Kidney (tissue), 13 donors: ENCODE measurements at regions not wholly inside any gene's neighbourhood (a gene's known extent, or its start where the extent isn't known, plus 50 kb on each side); places are given as distances from the start of the nearest gene placed in this dataset.
"Not testable (repeated sequence)": the region's sequence is repeated elsewhere in the genome, so short reads cannot be mapped to it uniquely, and the experiment has no call there.

ENCODE experiments used
- DNase-seq, 5 donors: peaks; one replicate each; pipeline ENCODE4 v3.0.0-alpha.2; 2013 to 2020
- FAIRE-seq: peaks from 2 replicates; lab custom pipeline; 2012; peaks lifted over from hg19 to GRCh38; lab: Jason Lieb, UNC
- H3K27ac ChIP-seq, 2 donors: one replicate each; pipeline ENCODE4 v1.7.0; 2013; ENCODE audit warnings: low read depth in 2 of 2, low read length in 2 of 2, inconsistent platforms in 1 of 2
- H3K27me3 ChIP-seq: one replicate; pipeline ENCODE4 v1.7.1; 2013; ENCODE audit warnings: low read length, inconsistent platforms; ENCODE audit not compliant: control insufficient read depth, insufficient read depth
- H3K36me3 ChIP-seq, 3 donors: one replicate each; pipeline versions ENCODE4 v1.7.0 to v1.7.1; 2013; ENCODE audit warnings: low read length in 3 of 3, control low read depth in 1 of 3, inconsistent platforms in 1 of 3; ENCODE audit not compliant: insufficient read depth in 3 of 3, control insufficient read depth in 2 of 3
- H3K4me1 ChIP-seq, 3 donors: one replicate each; pipeline versions ENCODE4 v1.7.0 to v1.7.1; 2013; ENCODE audit warnings: low read length in 3 of 3, inconsistent platforms in 1 of 3, low read depth in 1 of 3; ENCODE audit not compliant: control insufficient read depth in 2 of 3, insufficient read depth in 2 of 3
- H3K4me3 ChIP-seq, 3 donors: one replicate each; pipeline versions ENCODE4 v1.7.0 to v1.8.1; 2013; ENCODE audit warnings: low read length in 3 of 3, control low read depth in 1 of 3, inconsistent platforms in 1 of 3
- H3K9ac ChIP-seq, 3 donors: one replicate each; pipeline versions ENCODE4 v1.7.0 to v1.7.1; 2013; ENCODE audit warnings: low read length in 3 of 3, control low read depth in 1 of 3, inconsistent platforms in 1 of 3
- H3K9me3 ChIP-seq, 3 donors: one replicate each; pipeline versions ENCODE4 v1.7.0 to v1.7.1; 2013; ENCODE audit warnings: low read length in 3 of 3, control low read depth in 1 of 3, inconsistent platforms in 1 of 3; ENCODE audit not compliant: control insufficient read depth in 2 of 3, insufficient read depth in 1 of 3
- intact Hi-C: fragments of 100-400 bp; cut with DNase I; formaldehyde crosslinking; loops from one replicate; pipeline ENCODE4 v1.11.1; 2022
- TF ChIP-seq, protein P1 (sequence below): IDR thresholded peaks from 3 replicates; pipeline ENCODE4 v1.5.1; 2012; ENCODE audit warnings: mild to moderate bottlenecking, moderate library complexity, borderline replicate concordance; ENCODE audit not compliant: insufficient read depth; ENCODE audit errors: extremely low read depth
- donor health status: control.
- donor health status: control.
- donor health status: control.
- donor health status: control.
- donor health status: control.
- donor health status: DM: yes; HTN: yes; CAD: no.
- donor health status: Normal renal cell carcinoma (clear cell type).

DNA sequence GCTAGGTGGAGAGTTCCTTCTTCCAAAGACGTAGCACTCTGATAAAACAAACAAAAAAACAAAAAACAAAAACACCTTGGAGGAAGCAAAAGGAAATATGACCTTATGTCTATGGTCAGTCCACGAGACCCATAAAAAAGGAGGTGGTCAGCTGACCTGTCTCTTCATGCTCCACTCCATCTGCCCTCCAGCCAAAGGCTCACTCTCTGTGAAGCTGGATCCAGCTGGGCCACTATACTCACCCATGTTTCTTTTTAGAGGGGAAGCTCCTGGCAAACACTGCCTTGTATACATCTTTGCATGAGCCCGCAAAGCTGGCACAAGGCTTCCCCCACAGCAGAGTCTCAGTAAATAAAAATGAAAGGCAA, 126.1 kb upstream of the CACHD1 start:
- Histone ChIP-seq H3K4me3 (no peak overlapping the region), H3K9ac (no peak overlapping the region), H3K27ac (no peak overlapping the region)

DNA sequence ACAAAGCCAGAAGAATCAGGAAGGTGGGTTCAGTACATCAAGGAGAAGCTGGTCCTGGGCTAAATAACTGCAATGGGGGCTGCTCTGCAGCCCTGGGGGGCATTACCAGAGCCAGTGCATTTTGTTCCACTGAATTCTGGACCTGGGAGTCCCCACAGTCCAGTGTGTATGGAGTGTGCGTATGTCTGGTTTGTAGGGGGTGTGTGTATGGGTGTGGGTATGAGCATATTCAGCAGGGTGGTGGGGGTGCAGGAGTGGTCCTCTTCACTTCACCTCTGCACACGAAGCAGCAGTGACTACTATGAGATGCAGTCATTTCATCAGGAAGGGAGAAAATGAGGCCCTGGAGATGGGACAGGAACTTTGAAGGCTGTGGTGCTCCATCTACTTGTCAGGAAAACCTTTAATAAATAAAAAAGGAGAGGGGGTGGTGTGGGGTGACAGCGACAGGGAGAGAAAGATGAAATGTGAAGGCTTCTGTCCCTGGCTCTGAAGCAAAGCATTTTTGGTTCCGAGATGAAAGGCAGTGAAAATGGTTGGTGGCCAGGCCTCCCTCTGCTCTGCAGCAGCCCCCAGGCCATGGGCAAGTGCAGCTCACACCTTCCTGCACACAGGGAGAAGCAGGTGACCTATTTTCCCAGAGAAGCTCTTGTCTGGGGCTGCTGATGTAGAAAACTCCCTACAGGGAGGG, 121.5 kb upstream of the CACHD1 start:
- Histone ChIP-seq H3K9me3 (peaks cover 0 to 2% (median 0%) of the 10 kb centered on the region in 3 donors), H3K4me1 (no peaks in the 10 kb centered on the region), H3K27ac (no peak overlapping the region), H3K36me3 (no peaks in the 10 kb centered on the region), H3K27me3 (no peaks in the 10 kb centered on the region), H3K9ac (no peak overlapping the region), H3K4me3 (no peak overlapping the region)
- TF ChIP-seq, protein P1, sequence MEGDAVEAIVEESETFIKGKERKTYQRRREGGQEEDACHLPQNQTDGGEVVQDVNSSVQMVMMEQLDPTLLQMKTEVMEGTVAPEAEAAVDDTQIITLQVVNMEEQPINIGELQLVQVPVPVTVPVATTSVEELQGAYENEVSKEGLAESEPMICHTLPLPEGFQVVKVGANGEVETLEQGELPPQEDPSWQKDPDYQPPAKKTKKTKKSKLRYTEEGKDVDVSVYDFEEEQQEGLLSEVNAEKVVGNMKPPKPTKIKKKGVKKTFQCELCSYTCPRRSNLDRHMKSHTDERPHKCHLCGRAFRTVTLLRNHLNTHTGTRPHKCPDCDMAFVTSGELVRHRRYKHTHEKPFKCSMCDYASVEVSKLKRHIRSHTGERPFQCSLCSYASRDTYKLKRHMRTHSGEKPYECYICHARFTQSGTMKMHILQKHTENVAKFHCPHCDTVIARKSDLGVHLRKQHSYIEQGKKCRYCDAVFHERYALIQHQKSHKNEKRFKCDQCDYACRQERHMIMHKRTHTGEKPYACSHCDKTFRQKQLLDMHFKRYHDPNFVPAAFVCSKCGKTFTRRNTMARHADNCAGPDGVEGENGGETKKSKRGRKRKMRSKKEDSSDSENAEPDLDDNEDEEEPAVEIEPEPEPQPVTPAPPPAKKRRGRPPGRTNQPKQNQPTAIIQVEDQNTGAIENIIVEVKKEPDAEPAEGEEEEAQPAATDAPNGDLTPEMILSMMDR: no peak
- no peak for DNase-seq
- intact Hi-C loops: no loop called here
- no peak for FAIRE-seq

More for the DNA sequence above, 126.1 kb upstream of the CACHD1 start:
- Histone ChIP-seq H3K36me3 (no peaks in the 10 kb centered on the region), H3K27me3 (no peaks in the 10 kb centered on the region), H3K9me3 (no peaks in the 10 kb centered on the region), H3K4me1 (no peaks in the 10 kb centered on the region)
- TF ChIP-seq, protein P1: no peak
- intact Hi-C loops: no loop called here
- DNase-seq: no peak
- FAIRE-seq: no peak

DNA sequence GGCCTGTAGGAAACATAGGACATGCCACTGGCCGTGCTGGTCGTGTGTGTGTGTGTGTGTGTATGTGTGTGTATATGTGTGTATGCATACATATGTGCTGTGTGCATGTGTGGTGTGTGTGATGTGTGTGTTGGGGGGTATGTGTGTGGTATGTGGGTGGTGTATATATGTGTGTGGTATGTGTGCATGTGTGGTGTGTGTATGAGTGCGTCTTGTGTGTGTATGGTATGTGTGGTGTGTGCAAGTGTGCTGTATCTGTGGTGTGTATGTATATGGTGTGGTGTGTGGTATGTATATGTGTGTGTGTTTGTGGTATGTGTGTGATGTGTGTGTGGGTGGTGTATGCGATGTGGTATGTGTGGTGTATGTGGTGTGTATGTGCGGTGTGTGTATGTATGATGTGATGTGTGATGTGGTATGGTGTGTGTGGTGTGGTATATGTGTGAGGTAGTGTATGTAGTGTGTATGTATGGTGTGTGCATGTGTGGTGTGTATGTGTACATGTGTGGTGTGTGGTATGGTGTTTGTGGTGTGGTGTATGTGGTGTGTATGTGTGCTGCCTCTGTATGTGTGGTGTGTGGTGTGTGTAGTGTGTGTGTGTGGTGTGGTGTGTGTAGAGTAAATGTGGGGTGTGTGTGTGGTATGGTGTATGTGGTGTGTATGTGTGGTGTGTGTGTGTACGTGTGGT, 120.8 kb upstream of the CACHD1 start:
- H3K27me3 ChIP-seq: no peaks in the 10 kb centered on the region
- FAIRE-seq (no peak), DNase-seq (no peak)
- intact Hi-C loops: no loop called here
- H3K9me3 ChIP-seq: peaks cover 0 to 2% (median 0%) of the 10 kb centered on the region in 3 donors
- H3K36me3 ChIP-seq: no peaks in the 10 kb centered on the region
- TF ChIP-seq, protein P1: no peak
- H3K4me1 ChIP-seq: no peaks in the 10 kb centered on the region
- no peak overlapping the region for H3K27ac ChIP-seq
- no peak overlapping the region for H3K9ac ChIP-seq
- no peak overlapping the region for H3K4me3 ChIP-seq

DNA sequence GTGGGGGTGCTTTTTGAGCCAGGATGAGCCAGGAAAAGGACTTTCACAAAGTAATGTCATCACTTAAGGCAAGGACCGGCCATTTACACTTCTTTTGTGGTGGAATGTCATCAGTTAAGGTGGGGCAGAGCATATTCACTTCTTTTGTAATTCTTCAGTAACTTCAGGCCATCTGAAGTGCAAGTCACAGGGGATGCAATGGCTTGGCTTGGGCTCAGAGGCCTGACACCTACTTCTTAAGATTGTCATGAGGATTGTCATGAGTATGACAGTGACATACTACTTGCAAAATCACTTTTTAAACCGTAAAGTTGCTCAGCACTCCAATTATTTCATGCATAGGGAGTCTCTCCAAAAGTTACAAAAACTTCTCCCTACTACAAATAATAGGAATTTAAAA, 114.4 kb upstream of the CACHD1 start:
- H3K27ac ChIP-seq, H3K4me1 ChIP-seq, H3K36me3 ChIP-seq, H3K9me3 ChIP-seq, intact Hi-C loops, H3K27me3 ChIP-seq, DNase-seq, H3K4me3 ChIP-seq, FAIRE-seq, H3K9ac ChIP-seq: not testable (repeated sequence)
